Tongue (tissue), 1 donor: ENCODE measurements at regions not wholly inside any gene's neighbourhood (a gene's known extent, or its start where the extent isn't known, plus 50 kb on each side); places are given as distances from the start of the nearest gene placed in this dataset. TPM values are rescaled to one million over a fixed set of nuclear protein-coding genes. Genes with fewer than 3 reads are reported as not detected.

Experiments
- small RNA-seq: library from RNA; depleted of rRNA; stranded (forward); fragments of <200 nt; gene quantifications from one replicate; pipeline ENCODE3, GENCODE V24; 2014; ENCODE audit warnings: low replicate concordance

Small RNA genes lying in the stretch of these regions (small RNA-seq; reads per million reads assigned to genes)
- gene RNU1-51P (not detected), gene RNU7-192P (not detected)
